NCI-H2081 (cell line): ENCODE measurements at regions not wholly inside any gene's neighbourhood (a gene's known extent, or its start where the extent isn't known, plus 50 kb on each side); places are given as distances from the start of the nearest gene placed in this dataset.

Experiments used
- DNase-seq, 2 experiments: peaks; one replicate each; lab custom pipeline; 2025; lab: John Stamatoyannopoulos, UW

DNA sequence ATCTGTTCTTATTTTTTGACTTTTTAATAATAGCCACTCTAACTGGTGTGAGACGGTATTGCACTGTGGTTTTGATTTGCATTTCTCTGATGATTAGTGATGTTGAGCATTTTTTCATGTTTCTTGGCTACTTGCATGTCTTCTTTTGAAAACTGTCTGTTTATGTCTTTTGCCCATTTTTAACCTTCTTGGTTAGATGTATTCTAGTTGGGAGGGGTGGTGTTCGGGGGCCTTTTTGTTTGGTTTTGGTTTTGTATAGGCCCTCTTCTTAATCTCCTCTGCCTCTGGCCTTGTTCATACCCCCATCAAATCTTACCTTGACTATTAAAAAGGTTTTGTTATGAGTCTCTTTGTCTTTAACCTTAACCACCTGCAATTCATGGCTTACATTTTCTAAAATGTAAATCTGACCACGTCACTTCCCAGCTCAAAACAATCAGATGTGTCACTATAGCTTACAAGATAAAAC is 107.8 kb upstream of the NR4A3 start:
- DNase-seq = no peak

DNA sequence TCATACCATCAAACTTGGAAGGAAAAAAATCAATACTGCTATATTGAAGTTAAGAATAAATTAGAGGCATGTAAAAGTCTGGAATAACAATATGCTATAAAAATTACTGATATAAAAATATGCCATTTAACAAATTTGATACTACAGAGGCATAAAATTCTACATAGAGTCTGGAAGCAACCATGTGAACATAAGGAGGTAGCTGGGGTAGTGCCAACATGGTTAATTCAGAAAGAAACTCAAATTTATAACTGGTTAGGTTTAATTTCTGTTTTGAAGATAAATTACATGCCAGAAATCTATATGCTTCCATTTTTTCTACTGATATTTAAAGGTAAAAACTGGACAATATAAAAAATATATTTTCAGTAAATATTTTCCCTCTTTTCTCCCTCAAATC is 103.1 kb upstream of the NR4A3 start:
- DNase-seq = no peak

DNA sequence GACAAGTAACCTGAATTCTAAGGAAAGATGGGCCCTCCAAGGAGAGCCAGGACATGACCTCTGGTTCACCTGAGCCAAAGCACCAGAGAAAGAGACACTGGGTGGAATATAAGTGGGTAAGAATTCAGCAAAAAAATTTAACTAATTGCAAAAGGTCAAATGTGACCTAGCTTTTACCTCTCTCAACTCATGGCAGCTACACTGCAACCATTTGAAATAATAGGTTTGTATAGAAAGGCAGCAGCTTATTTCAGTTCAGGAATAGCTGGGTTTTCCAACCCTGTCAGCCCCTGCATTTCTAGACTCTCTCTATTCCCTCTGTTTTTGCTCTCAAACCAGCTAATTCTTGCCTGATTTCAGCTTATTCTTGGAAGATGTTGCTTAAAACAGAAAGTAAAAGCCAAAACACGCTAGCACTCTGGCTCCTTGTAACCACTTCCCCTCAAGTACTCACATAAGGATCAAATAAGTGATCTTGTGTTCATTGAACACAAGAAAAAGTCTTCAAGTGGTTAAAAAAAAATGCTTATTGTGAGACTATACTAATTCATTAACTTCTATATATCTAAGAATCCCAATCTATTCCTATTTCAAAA is 101.1 kb upstream of the NR4A3 start:
- DNase-seq = no peak

DNA sequence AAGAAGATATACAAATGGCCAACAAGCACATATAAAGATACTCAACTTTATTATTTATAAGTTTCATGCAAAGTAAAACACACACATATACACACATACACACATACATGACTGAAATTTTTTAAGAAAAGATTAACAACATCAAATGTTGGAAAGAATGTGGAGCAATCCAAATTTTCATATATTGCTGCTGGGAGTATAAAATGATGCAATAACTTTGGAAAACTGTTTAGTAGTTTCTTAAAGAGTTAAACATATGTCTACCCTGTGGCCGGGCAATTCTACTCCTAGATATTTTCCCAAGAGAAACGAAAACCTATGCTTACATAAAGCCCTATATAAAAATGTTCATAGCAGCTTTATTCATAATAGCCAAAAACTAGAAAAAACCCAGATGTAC is 99.8 kb upstream of the NR4A3 start:
- no peak for DNase-seq

DNA sequence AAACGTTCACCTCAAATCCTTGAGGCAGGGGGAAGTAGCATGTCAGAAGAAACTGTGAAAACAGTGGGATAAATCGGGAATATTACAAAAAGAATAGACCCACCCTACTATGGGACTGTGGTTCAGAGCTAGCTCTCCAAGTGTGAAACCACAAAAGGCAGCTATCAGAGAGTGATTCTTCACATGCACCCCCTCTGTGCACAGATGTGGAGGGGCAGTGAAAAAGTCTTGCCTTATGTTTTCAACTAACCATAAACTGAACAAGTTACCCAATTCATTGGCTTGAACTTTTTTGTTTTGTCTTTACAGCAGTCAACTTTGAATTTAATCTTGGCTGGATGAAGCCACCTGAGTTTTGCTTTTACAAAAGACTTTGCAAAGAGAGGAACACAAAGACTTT is 98.8 kb upstream of the NR4A3 start:
- DNase-seq = no peak

DNA sequence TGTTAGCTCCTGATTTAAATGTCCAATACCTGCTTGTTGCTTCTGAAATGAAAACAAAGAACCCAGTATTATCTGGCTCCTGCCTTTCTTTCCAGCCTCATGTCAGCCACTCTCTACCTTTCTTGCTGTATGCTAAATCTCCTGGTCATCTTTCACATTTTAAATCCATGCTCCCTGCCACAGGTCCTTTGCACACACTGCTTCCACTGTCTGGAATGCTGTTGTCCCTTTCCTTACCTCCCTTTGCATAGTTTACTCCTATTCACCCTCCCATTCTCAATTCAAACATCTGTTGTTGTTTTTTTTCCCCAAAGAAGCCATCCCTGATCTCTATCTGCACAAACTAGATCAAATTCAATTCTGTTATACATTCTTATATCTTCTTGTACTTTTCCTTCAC is 97.0 kb upstream of the NR4A3 start:
- DNase-seq = no peak

DNA sequence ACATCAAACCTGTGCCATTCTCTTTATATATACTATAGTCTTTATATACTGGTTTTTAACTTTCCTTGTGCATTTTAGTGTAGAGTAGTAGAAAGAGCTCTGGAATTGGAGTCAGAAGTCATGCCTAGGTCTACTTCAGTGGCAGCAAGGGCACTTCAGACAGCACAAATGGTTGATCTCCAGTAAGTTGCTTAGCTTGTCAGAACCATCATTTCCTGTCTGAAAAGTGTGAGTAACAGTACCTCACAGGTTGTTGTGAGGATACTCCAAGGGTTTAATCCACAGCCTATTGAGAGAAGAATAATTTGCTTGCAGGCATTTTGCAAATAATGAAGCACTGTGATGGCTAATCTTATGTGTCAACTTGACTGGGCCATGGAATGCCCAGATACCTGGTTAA is 95.8 kb upstream of the NR4A3 start:
- DNase-seq = no peak

DNA sequence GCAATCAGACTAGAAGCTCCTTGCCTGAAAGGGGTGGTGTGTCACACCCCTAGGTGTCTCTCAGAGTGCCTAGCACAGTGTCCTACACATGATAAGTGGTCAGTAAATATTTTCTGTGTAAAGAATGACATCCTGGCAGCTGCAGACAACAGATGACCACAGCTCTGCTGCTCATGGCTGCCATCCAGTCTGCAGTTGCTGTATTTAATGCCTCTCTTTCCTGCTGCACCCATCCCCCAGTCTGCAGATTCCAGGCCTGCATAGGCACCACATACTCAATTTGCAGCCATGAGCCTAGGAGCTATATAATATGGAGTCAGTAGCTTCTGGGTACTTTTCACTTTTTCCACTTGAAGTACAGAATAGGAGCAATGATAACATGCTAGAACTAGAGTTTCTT is 94.9 kb upstream of the NR4A3 start:
- DNase-seq = peak; percentile 0 to 15

DNA sequence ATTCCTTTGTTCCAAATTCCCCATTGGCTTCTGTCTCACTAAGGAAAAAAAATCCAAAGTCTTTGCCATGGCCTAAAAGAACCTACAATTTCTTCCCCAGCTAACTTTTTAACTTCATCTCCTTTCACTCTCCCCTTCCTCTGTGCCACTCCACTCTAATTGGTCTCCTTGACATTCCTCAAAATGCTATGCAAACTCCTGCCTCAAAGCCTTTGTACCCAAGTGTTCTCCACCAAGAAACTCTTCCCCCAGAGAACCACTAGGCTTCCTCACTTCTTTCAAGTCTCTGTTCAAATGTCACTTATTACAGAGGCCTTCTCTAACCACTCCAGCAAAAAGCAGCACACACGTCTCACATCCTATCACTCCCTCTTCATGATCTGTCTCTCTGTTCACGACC is 91.6 kb upstream of the NR4A3 start:
- no peak for DNase-seq

DNA sequence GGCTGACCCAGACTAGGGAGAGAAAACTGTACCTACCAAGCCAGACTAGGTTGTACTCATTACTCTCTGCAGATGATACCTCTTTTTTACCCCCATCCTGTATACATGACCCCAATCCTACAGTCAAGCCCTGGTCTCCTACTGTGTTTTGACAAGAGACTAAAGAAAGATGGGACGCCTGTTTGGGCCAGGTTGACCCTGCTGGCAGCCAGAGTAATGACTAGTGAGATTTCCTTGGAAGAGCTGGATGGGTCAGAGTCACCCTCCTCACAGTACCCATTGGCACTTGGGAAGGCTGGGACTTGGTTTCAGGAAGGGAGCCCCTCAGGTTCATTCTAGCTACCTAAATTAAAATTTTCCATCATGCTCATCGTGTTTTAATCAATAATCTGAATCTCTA is 89.7 kb upstream of the NR4A3 start:
- no peak for DNase-seq

DNA sequence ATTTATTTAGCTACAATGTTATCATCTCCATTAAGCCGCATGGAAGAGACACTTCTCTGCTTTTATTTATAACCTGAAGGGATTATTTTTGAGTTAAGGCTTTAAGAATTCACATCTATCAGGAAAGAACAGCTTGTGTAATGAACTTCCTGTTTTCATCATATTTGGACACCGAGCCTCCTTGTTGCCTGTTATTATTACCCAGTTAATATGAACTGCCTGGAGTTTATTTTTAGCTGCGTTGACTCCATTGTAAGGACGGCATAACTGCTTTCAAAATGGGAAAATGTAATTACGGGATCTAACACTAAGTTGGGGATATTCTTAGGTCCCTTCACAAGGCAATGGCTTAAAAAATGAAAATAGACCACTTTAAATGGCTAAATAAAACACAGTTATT is 89.0 kb upstream of the NR4A3 start:
- DNase-seq = no peak

DNA sequence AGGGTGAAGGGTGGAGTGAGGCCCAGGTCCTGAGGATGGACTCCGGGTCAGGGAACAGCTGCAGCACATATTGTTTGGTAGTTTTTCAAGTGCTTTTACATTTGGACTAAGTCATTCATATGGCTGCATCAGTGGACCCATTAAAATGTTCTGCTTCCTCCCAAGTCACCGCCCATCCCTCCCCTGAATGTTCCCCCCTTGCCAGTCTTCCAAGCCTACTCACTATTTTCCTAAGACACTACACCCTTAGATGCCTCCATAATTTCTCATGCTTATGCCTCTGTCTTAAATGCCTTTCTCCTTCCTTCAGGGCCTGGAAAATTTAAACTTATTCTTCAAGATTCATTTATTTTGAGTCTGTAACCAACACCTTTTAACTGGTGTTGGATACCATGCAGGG is 86.6 kb upstream of the NR4A3 start:
- no peak for DNase-seq

DNA sequence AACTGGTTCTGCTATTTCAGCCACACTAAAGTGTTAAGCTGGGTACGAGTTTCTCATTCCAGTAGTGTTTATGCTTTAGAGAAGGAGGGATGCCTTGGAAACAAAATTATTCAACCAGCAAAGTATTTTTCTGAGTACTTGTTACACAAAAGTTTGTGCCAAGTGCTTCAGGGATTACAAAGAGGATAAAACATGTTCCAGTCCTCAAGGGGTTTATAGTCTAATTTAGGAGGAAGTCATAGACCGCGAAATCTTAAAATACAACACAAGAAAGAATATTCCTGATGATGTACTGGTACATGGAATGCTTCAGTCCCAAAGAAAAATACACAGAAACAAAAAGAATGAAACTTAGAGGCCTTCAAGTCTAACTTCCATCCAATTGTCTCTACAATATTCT is 85.4 kb upstream of the NR4A3 start:
- DNase-seq = no peak

DNA sequence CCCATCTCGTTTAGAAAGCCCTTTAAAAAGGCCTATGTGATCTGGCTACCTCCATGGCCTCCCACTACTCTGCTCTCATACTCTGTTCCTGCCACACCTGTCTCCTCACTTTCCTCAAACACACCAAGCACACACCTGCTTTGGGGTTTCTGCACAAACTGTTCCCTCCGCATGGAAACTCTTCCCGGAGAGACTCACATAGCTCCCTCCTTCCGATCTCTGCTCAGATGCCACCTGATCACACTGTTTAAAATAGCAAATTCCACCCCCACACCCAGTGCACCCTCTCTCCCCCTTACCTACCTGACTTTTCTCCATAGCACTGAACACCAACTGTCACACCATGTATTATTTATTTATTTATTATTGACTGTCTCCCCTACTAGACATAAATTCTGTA is 84.0 kb upstream of the NR4A3 start:
- no peak for DNase-seq

DNA sequence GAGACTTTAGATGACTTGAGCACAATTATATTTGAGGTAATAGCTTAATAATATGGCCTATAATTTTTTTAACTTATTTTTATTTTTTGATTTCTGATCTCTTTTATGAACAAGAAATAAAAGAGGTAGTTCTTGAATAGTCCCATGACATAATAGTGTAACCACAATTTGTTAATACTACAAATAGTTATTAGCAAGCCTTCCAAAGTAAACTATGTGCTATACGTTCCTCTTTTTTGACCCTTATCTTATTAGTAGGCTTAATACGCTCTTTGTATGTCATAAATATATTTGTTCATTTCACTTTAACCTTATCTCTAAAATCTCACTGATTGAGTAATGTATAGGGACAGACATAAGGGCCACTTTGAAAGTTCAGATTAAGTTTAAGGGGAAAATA is 78.7 kb upstream of the NR4A3 start:
- no peak for DNase-seq

DNA sequence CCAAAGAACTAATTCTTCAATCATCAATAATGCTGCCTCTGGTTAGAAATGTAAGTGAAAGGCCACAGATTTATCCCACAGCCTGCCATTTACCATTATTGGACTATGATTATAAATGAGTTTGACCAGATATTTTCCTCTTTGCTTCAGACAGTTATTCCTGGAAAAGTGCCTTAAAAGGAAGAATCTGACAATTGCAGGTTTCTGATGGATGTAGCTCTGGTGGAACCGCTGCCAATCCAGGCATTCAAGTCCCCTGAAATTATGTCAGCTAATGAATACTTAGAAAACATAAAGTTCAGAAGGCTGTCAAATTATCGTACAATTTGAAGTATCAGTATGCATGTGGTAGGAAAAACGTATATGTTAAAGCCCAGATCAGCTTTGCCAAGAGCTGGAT is 78.2 kb upstream of the NR4A3 start:
- DNase-seq = no peak

DNA sequence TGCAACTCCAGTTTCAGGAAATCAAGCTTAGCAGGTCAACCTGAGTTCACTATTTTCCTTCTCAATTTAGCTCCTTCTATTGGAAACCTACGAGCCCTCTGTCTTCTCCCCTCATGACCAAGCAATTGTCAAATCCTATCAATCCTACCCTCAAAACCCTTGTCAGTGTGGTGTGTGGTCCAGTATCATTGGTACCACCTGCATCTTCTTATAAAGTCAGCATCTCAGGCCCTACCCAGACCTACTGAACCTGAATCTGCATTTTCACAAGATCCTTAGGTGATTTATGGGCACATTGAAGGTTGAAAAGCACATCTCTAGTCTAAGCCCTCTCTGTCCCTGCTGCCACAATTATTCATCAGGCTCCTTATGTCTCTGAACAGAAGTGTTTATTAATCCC is 77.6 kb upstream of the NR4A3 start:
- DNase-seq = no peak

DNA sequence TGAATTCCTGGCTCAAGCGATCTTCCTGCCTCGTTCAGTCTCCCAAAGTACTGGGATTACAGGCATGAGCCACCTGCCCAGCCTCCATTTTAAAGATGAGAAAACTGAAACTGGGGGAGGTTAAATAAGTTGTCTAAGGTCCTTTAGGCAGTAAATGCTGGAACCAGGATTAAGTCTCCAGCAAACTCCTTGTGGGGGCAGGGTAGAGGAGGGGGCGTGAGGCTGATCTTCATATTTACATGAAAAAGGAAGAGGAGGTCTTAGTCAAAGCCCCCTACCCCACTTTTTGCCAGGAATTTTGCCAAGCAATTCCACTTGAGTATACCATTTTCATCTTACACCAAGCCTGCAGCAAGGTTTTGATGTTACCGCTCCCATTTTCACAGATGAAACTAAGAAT is 76.6 kb upstream of the NR4A3 start:
- DNase-seq = no peak

DNA sequence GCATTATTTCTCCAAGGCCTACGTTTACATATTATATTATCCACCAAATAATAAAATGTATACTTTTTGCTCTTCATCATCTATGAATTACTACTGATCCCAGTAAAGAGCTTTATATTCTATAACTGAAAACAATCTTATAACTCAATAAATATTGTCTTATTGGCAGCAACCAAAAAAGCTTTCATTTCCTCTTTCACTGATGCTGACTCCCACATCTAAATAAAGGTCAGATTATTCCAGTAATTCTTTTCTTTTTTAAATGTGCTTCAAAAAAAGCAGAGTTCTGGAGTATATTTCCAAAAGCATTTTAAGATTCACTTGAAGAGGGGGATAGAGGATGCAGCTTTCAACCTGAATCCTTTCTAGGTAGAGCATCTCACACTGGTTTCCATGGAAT is 75.3 kb upstream of the NR4A3 start:
- no peak for DNase-seq

DNA sequence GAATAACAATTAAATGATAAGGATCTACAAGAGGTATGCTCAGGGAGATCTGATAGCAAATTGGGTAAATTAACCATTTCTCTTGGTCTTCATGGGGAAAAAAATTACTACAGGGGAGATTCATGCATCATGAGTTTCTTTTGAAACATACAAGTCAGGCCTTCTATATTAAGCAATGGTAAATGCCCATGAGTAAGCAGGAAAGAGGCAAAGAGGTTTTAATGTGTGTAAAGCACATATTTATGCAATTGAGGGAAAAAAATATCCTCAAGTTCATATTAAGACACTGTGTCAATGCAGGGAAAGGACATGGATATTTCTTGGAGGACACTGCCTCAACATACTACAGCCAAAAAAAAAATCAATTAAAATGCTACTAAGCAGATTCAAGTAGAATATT is 73.4 kb upstream of the NR4A3 start:
- DNase-seq = no peak

DNA sequence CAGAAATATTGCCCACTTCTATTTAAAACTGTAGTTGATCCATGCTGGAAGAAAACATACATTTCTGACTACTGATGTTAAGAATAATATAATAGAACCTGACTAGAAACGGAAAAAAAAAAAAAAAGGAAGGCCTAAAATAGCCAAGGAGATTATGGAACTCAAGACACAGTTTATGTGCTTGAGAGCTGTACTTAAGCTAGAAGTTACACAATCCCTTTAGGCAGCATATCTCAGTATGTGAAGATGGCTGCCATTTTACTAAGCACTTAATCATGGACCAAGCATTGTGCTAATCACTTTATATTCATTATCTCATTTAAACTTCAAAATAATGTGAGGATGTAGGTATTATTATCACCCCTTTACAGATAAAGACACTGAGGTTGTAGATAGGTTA is 73.0 kb upstream of the NR4A3 start:
- DNase-seq = no peak

DNA sequence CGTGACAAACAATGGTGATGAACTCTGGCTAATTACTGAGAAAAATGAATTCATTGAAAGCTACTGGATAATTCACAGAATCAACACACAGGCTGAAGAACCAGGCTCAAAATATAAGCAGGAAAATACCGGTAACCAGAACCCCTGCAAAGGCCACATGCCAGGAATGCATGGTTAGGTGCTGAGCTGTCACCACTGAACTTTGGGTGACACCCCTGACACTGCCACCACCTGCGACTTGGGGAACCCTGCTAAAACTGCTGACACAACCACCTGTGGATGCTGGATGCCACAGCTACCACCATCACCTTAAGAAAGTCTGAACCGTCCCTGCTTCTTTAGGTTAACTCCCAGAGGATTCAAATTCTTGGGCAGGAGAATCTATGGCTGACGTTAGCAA is 72.0 kb upstream of the NR4A3 start:
- DNase-seq = no peak

DNA sequence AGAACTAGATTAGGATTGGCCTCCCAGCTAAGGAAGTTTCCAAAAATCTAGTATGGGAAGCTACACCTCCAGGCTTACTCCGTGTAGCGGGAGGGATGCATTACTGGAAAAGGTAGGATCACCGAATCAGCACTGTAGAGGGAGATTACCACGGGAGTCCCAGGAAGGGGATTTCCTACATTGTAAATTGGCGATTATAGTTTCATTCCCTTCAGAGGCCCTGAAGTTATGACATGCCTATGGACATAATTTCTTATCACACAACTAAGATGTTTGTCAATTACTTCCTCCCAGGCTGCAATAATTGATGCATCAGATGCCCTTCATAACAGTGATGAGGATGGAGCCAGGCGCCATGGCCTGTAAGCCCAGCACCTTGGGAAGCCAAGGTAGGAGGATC is 71.2 kb upstream of the NR4A3 start:
- no peak for DNase-seq

DNA sequence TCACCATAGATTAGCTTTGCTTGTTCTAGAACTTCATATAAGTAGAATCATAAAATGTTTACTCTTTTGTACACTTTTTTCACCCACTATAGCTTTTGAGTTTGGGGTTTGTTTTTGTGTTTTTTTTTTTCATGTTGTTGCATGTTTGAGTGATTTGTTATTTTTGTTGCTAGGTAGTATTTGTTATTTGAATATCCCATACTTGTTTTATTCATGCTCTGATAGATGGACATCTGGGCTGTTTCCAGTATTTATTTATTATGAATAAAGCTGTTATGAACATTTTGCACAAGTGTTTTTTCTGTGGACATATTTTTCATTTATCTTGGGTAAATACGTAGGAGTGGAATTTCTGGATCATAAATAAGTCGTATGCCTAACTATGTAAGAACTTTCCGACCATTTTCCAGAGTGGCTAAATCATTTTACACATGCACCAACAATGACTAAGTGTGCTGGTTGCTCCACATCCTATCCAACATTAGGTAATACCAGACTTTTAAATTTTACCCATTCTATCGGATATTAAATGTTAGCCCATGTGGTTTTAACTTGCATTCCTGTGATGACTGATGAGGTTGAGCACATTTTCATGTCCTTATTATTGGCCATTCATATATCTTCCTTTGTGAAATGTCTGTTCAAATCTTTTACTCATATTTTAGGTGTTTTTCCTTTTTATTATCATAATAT is 69.1 kb upstream of the NR4A3 start:
- DNase-seq = no peak
